ENCODE measurements at regions not wholly inside any gene's neighbourhood (a gene's known extent, or its start where the extent isn't known, plus 50 kb on each side); places are given as distances from the start of the nearest gene placed in this dataset.
"Not testable (repeated sequence)": the region's sequence is repeated elsewhere in the genome, so short reads cannot be mapped to it uniquely, and the experiment has no call there.

GRCh38 chr5:117189784-117190183 is 615.2 kb upstream of the SEMA6A start:
- no peak for DNase-seq

GRCh38 chr5:117188211-117188610 is 613.6 kb upstream of the SEMA6A start:
- no peak for DNase-seq

- no peak for DNase-seq
Observed at GRCh38 chr5:117186751-117187150, 612.1 kb upstream of the SEMA6A start.

- no peak for DNase-seq
Observed at GRCh38 chr5:117183326-117183725, 608.7 kb upstream of the SEMA6A start.

GRCh38 chr5:117182104-117182503 is 607.5 kb upstream of the SEMA6A start:
- no peak for DNase-seq

- no peak for DNase-seq
Observed at GRCh38 chr5:117177302-117177701, 602.7 kb upstream of the SEMA6A start.

GRCh38 chr5:117165068-117165467 is 590.4 kb upstream of the SEMA6A start:
- DNase-seq, result no peak

GRCh38 chr5:117161718-117162335 is 587.2 kb upstream of the SEMA6A start:
- DNase-seq, result no peak

- no peak for DNase-seq
Observed at GRCh38 chr5:117160391-117160790, 585.8 kb upstream of the SEMA6A start.

- DNase-seq, result no peak
Observed at GRCh38 chr5:117149312-117149711, 574.7 kb upstream of the SEMA6A start.

- no peak for DNase-seq
Observed at GRCh38 chr5:117144086-117144485, 569.5 kb upstream of the SEMA6A start.

- no peak for DNase-seq
Observed at GRCh38 chr5:117143406-117143805, 568.8 kb upstream of the SEMA6A start.

- no peak for DNase-seq
Observed at GRCh38 chr5:117138523-117138922, 563.9 kb upstream of the SEMA6A start.

- no peak for DNase-seq
Observed at GRCh38 chr5:117135851-117136250, 561.2 kb upstream of the SEMA6A start.

GRCh38 chr5:117133198-117133597 is 558.6 kb upstream of the SEMA6A start:
- DNase-seq, result no peak

- no peak for DNase-seq
Observed at GRCh38 chr5:117131876-117132275, 557.3 kb upstream of the SEMA6A start.

GRCh38 chr5:117131048-117131679 is 556.5 kb upstream of the SEMA6A start:
- no peak for DNase-seq

- DNase-seq, result no peak
Observed at GRCh38 chr5:117118499-117118898, 543.9 kb upstream of the SEMA6A start.

GRCh38 chr5:117117314-117117713 is 542.7 kb upstream of the SEMA6A start:
- not testable (repeated sequence) for DNase-seq

GRCh38 chr5:117110548-117110947 is 535.9 kb upstream of the SEMA6A start:
- DNase-seq, result no peak

GRCh38 chr5:117107859-117108258 is 533.2 kb upstream of the SEMA6A start:
- DNase-seq, result no peak

GRCh38 chr5:117103703-117104102 is 529.1 kb upstream of the SEMA6A start:
- DNase-seq, result no peak

- DNase-seq, result no peak
Observed at GRCh38 chr5:117102591-117102990, 528.0 kb upstream of the SEMA6A start.

GRCh38 chr5:117100176-117100575 is 525.6 kb upstream of the SEMA6A start:
- DNase-seq, result no peak

- no peak for DNase-seq
Observed at GRCh38 chr5:117098094-117098493, 523.5 kb upstream of the SEMA6A start.
